ENCODE measurements at regions not wholly inside any gene's neighbourhood (a gene's known extent, or its start where the extent isn't known, plus 50 kb on each side); places are given as distances from the start of the nearest gene placed in this dataset.
A peak's percentile ranks its signal among the peaks of the same experiment; 100 is the strongest.
"Not testable (repeated sequence)": the region's sequence is repeated elsewhere in the genome, so short reads cannot be mapped to it uniquely, and the experiment has no call there.

DNA sequence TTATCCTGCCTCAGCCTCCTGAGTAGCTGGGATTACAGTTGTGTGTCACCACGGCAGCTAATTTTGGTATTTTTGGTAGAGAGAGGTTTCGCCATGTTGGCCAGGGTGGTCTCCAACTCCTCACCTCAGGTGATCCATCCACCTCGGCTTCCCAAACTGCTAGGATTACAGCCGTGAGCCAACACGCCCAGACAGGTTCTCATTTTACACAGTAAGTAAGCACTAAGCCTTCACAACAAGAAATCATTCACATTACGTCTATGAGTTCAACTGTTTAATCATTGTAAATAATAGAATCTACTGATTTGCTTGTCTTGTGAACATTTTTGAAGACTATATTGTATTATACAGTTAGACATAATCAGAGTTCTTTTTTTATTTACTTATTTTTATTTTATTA, 131.5 kb upstream of the LRATD1 start:
- in situ Hi-C loops (cut with MboI; ENCODE audit: low sequenced_read_pairs, unreplicated experiment) = no loop called here
- TF ChIP-seq, protein P1, sequence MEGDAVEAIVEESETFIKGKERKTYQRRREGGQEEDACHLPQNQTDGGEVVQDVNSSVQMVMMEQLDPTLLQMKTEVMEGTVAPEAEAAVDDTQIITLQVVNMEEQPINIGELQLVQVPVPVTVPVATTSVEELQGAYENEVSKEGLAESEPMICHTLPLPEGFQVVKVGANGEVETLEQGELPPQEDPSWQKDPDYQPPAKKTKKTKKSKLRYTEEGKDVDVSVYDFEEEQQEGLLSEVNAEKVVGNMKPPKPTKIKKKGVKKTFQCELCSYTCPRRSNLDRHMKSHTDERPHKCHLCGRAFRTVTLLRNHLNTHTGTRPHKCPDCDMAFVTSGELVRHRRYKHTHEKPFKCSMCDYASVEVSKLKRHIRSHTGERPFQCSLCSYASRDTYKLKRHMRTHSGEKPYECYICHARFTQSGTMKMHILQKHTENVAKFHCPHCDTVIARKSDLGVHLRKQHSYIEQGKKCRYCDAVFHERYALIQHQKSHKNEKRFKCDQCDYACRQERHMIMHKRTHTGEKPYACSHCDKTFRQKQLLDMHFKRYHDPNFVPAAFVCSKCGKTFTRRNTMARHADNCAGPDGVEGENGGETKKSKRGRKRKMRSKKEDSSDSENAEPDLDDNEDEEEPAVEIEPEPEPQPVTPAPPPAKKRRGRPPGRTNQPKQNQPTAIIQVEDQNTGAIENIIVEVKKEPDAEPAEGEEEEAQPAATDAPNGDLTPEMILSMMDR (IDR thresholded peaks at IDR 0.05; ENCODE audit: borderline replicate concordance, control extremely low read depth, extremely low read depth, insufficient read depth, missing control alignments) = no peak
- DNase-seq (ENCODE audit: low spot score) = no peak

- in situ Hi-C loops (cut with MboI; ENCODE audit: low sequenced_read_pairs, unreplicated experiment); DNase-seq (ENCODE audit: low spot score): not testable (repeated sequence)
Measured at GRCh38 chr2:14506955-14507354, 125.6 kb upstream of the LRATD1 start.

- in situ Hi-C loops (cut with MboI; ENCODE audit: low sequenced_read_pairs, unreplicated experiment) = no loop called here
- DNase-seq (ENCODE audit: low spot score) = no peak
- TF ChIP-seq, protein P1 (IDR thresholded peaks at IDR 0.05; ENCODE audit: borderline replicate concordance, control extremely low read depth, extremely low read depth, insufficient read depth, missing control alignments) = no peak
Measured at GRCh38 chr2:14511541-14511940, 121.0 kb upstream of the LRATD1 start.

DNA sequence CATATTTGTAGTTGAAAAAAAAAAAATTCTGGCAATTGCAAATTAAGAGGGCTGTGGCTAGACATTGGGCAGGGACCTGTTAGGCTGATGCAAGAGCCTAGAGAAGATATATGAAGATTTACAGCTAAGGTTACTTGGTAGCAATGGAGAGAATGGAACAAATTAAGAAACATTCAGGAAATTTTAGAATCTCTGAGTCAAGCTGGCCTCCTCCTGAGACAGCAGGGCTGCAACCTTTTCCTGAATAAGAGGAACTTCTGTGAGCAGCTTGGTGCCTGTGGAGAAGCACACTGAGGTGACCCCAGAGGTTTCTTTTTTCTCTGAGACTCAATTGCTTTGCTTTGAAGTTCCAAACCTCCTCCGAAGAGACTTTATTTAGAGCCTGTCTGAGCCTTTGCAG, 118.6 kb upstream of the LRATD1 start:
- no peak for DNase-seq (ENCODE audit: low spot score)
- in situ Hi-C loops (cut with MboI; ENCODE audit: low sequenced_read_pairs, unreplicated experiment) = no loop called here
- TF ChIP-seq, protein P1 (IDR thresholded peaks at IDR 0.05; ENCODE audit: borderline replicate concordance, control extremely low read depth, extremely low read depth, insufficient read depth, missing control alignments) = no peak

GRCh38 chr2:14516844-14517243, 115.7 kb upstream of the LRATD1 start:
- TF ChIP-seq, protein P1 (IDR thresholded peaks at IDR 0.05; ENCODE audit: borderline replicate concordance, control extremely low read depth, extremely low read depth, insufficient read depth, missing control alignments) = no peak
- in situ Hi-C loops (cut with MboI; ENCODE audit: low sequenced_read_pairs, unreplicated experiment) = no loop called here
- peak; percentile 17 for DNase-seq (ENCODE audit: low spot score)

- in situ Hi-C loops (cut with MboI; ENCODE audit: low sequenced_read_pairs, unreplicated experiment) = no loop called here
- TF ChIP-seq, protein P1 (IDR thresholded peaks at IDR 0.05; ENCODE audit: borderline replicate concordance, control extremely low read depth, extremely low read depth, insufficient read depth, missing control alignments) = no peak
- no peak for DNase-seq (ENCODE audit: low spot score)
Measured at GRCh38 chr2:14517731-14518130, 114.8 kb upstream of the LRATD1 start.

DNA sequence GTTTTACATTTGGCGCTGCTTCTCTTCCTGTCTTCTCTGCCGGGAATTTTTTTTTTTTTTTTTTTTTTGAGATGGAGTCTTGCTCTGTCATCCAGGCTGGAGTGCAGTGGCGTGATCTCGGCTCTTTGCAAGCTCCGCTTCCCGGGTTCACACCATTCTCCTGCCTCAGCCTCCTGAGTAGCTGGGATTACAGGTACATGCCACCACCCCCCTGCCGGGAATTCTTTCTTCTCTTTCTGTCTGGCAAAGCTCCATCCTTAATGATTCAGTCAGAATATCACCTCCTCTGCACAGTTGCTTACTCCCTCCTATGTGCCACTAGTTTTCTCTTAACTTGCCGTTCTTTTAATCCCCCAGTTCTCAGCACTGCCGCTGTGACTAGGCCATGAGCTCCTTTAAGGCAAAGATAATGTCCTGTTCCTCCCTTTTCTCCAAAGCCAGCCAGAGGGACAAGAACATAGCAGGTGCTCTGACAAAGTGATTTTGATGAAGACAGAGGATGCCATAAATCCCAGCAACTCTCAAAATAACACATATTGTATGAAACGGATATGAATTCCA, 112.1 kb upstream of the LRATD1 start:
- in situ Hi-C loops (cut with MboI; ENCODE audit: low sequenced_read_pairs, unreplicated experiment) = no loop called here

More for the DNA sequence above, 112.1 kb upstream of the LRATD1 start:
- no peak for DNase-seq (ENCODE audit: low spot score)
- TF ChIP-seq, protein P1 (IDR thresholded peaks at IDR 0.05; ENCODE audit: borderline replicate concordance, control extremely low read depth, extremely low read depth, insufficient read depth, missing control alignments) = no peak
